ENCODE measurements at regions not wholly inside any gene's neighbourhood (a gene's known extent, or its start where the extent isn't known, plus 50 kb on each side); places are given as distances from the start of the nearest gene placed in this dataset.

DNA sequence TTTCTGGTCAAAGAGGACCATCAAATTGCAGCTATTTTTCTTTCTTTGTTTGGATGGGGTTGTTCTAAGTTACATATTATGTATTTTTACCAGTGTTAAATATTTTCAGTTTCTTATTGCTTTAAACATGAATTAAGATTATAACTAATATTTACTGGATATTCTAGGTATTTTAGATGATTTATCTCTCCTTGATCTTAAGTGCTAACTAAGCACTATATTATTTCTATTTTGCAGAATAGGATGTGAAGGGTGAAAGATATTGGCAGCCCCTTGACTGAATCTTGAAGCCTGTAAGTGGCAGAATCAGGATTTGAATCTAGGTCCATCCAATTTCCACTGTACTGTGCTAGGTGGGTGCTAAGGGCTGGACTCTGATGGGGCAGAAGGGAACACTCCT lies 307.3 kb upstream of the CCL2 start:
- no peak for TF ChIP-seq POLR2A (IDR thresholded peaks at IDR 0.05)
- TF ChIP-seq, protein P1, sequence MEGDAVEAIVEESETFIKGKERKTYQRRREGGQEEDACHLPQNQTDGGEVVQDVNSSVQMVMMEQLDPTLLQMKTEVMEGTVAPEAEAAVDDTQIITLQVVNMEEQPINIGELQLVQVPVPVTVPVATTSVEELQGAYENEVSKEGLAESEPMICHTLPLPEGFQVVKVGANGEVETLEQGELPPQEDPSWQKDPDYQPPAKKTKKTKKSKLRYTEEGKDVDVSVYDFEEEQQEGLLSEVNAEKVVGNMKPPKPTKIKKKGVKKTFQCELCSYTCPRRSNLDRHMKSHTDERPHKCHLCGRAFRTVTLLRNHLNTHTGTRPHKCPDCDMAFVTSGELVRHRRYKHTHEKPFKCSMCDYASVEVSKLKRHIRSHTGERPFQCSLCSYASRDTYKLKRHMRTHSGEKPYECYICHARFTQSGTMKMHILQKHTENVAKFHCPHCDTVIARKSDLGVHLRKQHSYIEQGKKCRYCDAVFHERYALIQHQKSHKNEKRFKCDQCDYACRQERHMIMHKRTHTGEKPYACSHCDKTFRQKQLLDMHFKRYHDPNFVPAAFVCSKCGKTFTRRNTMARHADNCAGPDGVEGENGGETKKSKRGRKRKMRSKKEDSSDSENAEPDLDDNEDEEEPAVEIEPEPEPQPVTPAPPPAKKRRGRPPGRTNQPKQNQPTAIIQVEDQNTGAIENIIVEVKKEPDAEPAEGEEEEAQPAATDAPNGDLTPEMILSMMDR (IDR thresholded peaks at IDR 0.05) = no peak
